Peyer's patch (tissue), 4 donors: ENCODE measurements at regions not wholly inside any gene's neighbourhood (a gene's known extent, or its start where the extent isn't known, plus 50 kb on each side); places are given as distances from the start of the nearest gene placed in this dataset.

Experiments used
- POLR2A ChIP-seq, 2 donors: fragments of 450-650 bp; IDR thresholded peaks; one replicate each; pipeline ENCODE4 v1.5.1; 2017; ENCODE audit warnings: antibody characterized with exemption in 2 of 2, mild to moderate bottlenecking in 2 of 2, moderate library complexity in 2 of 2
- TF ChIP-seq, protein P1 (sequence below), 6 experiments: fragments of 450-650 bp in 4 of 6; fragments of 200-600 bp in 2 of 6; sonication (generic) in 1 of 6; IDR thresholded peaks; one replicate each; pipeline ENCODE4 v1.5.1; 2017 to 2019; ENCODE audit warnings: antibody characterized with exemption in 6 of 6, mild to moderate bottlenecking in 3 of 6, moderate library complexity in 1 of 6

DNA sequence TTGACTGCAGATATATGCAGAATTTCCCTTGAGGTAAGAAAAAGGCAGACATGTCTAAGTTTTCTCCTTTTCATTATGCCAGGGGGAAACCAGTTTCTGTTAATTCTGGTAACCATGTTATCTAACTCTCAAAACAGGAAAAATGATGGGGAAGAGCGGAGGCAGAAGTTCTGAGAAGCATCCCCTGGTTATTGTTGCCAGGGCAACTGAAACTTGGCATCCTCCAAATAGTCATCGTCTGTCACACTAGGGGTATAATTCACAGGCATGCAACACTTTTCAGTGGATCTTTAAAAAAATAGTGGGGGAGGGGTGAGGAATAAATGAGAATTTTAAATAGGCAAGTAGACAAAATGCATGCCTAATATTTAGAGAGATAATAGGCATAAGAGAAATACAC is 715.3 kb upstream of the CXADR start:
- TF ChIP-seq, protein P1, sequence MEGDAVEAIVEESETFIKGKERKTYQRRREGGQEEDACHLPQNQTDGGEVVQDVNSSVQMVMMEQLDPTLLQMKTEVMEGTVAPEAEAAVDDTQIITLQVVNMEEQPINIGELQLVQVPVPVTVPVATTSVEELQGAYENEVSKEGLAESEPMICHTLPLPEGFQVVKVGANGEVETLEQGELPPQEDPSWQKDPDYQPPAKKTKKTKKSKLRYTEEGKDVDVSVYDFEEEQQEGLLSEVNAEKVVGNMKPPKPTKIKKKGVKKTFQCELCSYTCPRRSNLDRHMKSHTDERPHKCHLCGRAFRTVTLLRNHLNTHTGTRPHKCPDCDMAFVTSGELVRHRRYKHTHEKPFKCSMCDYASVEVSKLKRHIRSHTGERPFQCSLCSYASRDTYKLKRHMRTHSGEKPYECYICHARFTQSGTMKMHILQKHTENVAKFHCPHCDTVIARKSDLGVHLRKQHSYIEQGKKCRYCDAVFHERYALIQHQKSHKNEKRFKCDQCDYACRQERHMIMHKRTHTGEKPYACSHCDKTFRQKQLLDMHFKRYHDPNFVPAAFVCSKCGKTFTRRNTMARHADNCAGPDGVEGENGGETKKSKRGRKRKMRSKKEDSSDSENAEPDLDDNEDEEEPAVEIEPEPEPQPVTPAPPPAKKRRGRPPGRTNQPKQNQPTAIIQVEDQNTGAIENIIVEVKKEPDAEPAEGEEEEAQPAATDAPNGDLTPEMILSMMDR (IDR thresholded peaks at IDR 0.05) = no peak
- TF ChIP-seq POLR2A (IDR thresholded peaks at IDR 0.05) = no peak
